ENCODE measurements at regions not wholly inside any gene's neighbourhood (a gene's known extent, or its start where the extent isn't known, plus 50 kb on each side); places are given as distances from the start of the nearest gene placed in this dataset.

DNA sequence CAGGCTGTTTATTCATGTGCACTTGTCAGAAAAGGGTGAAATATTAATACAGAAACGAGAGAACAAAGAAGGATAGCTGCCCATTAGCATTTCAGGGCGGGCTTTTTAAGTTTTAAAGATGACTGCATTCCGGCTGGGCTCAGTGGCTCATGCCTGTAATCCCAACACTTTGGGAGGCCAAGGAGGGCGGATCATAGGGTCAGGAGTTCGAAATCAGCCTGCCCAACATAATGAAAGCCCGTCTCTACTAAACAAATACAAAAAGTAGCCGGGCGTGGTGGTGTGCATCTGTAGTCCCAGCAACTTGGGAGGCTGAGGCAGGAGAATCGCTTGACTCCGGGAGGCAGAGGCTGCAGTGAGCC lies 130.5 kb downstream of the HFE start:
- H3K27me3 Mint-ChIP-seq = no peaks in the 10 kb centered on the region
- no peak for DNase-seq
- H3K4me3 Mint-ChIP-seq = no peak overlapping the region
- no peaks in the 10 kb centered on the region for H3K9me3 Mint-ChIP-seq
- H3K4me1 Mint-ChIP-seq (ENCODE audit: low read depth in 2 of 2) = peaks cover 0 to 3% of the 10 kb centered on the region in 2 donors
- H3K36me3 Mint-ChIP-seq (ENCODE audit: insufficient read depth) = peaks cover 2% of the 10 kb centered on the region
- ATAC-seq (replicated peaks) = no peak
- H3K27ac Mint-ChIP-seq = no peak overlapping the region

DNA sequence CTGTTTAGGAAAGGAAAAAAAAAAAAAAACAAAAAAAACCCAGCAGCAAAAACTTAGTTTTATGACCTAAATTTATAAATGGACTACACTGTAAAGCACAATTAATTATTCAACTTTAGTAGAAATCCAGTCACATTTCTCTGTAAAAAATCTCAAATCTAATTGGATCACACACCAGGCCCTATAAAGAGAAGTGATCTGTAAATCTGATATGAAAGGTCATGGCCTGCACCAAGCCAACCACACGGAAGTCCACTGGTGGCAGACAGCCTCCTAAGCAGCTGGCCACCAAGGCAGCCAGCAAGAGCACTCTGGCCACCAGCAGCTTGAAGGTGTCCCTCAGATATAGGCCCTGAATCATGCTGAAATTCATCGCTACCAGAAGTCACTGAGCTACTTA lies 131.6 kb downstream of the HFE start:
- H3K4me3 Mint-ChIP-seq = no peak overlapping the region
- no peaks in the 10 kb centered on the region for H3K9me3 Mint-ChIP-seq
- no peak overlapping the region for H3K27ac Mint-ChIP-seq
- peaks cover 0 to 6% of the 10 kb centered on the region in 2 donors for H3K4me1 Mint-ChIP-seq (ENCODE audit: low read depth in 2 of 2)
- ATAC-seq (replicated peaks) (no peak), DNase-seq (no peak)
- H3K36me3 Mint-ChIP-seq (ENCODE audit: insufficient read depth) = peaks cover 7% of the 10 kb centered on the region
- no peaks in the 10 kb centered on the region for H3K27me3 Mint-ChIP-seq

DNA sequence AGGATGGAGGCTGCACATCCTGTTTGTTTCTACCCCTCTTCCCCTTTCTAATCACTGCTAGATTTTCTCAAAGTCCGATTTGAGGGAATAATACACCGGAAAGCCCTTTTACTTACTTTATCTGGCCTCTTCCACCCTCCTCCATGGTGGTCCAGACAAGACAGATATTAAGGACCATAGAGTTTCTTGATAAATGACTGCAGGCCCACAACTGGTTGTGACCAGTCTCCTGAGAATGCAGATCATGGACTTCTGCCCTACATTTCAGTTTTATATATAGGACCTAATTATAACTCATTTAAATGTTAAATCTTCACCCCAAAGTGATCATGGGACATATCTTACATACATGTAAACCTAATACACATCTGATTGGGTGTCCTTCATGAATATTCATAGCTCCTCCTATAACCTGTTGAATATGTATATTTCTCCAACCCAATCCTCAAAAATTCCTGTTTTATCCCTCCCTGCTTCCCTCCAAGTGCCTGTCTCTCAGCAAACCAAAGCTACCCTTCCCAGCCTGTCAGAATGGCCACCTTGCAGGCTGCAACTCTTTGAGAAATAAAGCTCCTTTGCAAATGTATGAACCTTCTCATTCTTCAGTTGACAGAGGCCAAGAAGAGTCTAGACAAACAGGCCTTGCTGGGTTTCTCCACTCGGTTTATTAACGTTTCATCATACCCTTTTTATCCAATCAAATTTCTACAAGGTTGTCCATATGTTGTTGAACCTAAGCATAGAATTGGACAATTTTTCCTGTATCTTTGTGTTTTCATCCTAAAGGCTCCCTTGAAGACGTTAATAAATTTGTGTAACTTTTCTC lies 133.1 kb downstream of the HFE start:
- ATAC-seq (replicated peaks) (no peak), DNase-seq (no peak)
- no peaks in the 10 kb centered on the region for H3K9me3 Mint-ChIP-seq
- no peaks in the 10 kb centered on the region for H3K27me3 Mint-ChIP-seq
- peaks cover 7% of the 10 kb centered on the region for H3K36me3 Mint-ChIP-seq (ENCODE audit: insufficient read depth)
- H3K4me3 Mint-ChIP-seq = no peak overlapping the region
- no peak overlapping the region for H3K27ac Mint-ChIP-seq
- peaks cover 0 to 6% of the 10 kb centered on the region in 2 donors for H3K4me1 Mint-ChIP-seq (ENCODE audit: low read depth in 2 of 2)

DNA sequence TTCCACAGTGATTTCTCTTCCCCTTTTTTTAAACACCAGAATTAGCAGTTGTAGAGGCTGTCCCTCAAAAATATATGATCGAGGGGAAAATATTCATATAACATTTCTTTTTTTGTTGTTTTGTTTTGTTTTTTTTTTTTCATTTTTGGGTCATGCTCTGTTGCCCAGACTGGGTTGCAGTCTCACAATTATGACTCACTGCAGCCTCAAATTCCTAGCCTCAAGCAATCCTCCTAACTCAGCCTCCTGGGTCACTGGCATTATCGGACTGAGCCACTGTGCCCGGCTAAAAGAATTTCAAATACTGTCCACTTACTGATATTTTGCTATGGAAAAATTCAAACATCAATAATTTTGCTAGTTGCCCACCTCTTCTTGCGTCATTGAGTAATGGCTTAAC lies 134.0 kb downstream of the HFE start:
- Mint-ChIP-seq H3K27me3 (no peaks in the 10 kb centered on the region), H3K4me1 (ENCODE audit: low read depth in 2 of 2) (peaks cover 0 to 6% of the 10 kb centered on the region in 2 donors), H3K36me3 (ENCODE audit: insufficient read depth) (peaks cover 7% of the 10 kb centered on the region), H3K9me3 (no peaks in the 10 kb centered on the region), H3K27ac (no peak overlapping the region), H3K4me3 (no peak overlapping the region)
- ATAC-seq (replicated peaks) (no peak), DNase-seq (no peak)

DNA sequence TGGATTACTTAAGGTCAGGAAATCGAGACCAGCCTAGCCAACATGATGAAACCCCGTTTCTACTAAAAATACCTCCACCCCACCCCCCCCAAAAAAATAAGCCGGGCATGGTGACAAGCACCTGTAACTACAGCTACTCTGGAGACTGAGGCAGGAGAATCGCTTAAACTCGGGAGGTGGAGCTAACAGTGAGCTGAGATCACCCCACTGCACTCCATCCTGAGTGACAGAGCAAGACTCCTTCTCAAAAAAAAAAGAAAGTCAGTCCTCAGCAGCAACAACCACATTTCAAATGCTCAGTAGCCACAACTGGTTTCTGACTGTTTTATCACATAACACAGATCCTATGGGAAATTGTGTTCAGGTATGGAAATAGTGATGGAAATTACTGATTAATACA lies 135.3 kb downstream of the HFE start:
- no peaks in the 10 kb centered on the region for H3K27me3 Mint-ChIP-seq
- H3K4me3 Mint-ChIP-seq = no peak overlapping the region
- H3K27ac Mint-ChIP-seq = no peak overlapping the region
- peaks cover 0 to 6% of the 10 kb centered on the region in 2 donors for H3K4me1 Mint-ChIP-seq (ENCODE audit: low read depth in 2 of 2)
- peaks cover 7% of the 10 kb centered on the region for H3K36me3 Mint-ChIP-seq (ENCODE audit: insufficient read depth)
- ATAC-seq (replicated peaks) = no peak
- DNase-seq = no peak
- no peaks in the 10 kb centered on the region for H3K9me3 Mint-ChIP-seq

DNA sequence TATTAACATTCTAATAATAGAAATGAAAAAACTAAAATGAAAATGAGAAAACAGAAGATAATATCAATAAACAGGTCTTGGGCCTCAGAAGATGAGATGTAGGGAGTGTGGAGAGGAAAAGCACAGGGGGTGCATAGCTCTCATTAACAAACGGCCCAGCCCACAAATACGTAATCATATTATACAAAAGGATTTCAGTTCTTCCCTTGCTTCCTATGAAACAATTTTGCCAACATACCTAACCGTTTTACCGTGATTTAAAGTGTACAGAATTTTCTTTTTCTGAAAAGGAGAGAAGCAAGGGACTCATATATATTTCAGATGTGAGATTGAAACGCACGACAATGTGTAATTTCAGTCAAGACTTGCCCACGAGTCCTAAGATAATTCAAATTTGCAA lies 136.0 kb downstream of the HFE start:
- Mint-ChIP-seq H3K36me3 (ENCODE audit: insufficient read depth) (peaks cover 7% of the 10 kb centered on the region), H3K27me3 (no peaks in the 10 kb centered on the region), H3K4me1 (ENCODE audit: low read depth in 2 of 2) (peaks cover 0 to 6% of the 10 kb centered on the region in 2 donors), H3K9me3 (no peaks in the 10 kb centered on the region), H3K27ac (no peak overlapping the region), H3K4me3 (no peak overlapping the region)
- DNase-seq (no peak), ATAC-seq (replicated peaks) (no peak)

DNA sequence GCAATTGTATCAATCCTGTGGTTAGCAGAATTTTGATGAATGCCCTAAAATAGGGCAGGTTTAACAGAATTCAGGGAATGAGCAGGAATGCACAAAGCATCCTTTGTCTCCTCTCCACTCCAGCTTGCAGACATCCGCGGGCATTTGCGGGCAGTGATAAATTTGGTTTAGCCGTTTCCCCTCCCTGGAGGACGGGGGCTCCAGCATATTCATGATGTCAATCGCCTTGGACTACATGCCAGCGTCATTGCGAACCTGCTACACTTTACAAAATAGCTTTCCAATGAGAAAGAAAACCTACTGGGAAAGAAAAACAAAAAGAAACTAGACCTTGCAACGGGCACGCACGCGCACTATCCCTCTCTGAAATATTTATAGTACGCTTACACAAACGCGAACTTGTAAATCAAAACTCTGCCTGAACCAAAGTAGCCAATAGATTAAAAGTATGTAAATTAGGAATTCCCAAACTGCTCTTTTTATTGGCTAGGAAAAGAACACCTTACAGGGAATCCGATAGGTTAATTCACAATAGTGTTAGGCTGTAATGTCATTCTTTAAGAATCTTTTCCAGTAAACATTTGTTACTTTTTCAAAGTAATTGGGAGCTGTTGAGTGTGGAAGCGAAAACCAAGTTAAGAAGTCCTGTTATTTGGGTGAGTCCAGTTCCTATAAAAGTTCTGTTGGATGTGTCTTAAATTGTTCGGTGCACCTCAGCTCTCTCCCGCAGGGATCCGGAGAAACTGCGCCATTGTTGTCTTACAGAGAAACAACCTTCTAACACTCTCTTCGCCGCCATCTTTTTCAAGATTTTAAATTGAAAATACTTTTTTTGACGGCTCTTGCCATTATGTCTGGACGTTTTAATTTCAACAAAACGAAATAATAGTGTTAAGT lies 136.7 kb downstream of the HFE start:
- peak; percentile 46 to 52 (median 51) for DNase-seq
- Mint-ChIP-seq H3K4me3 (no peak overlapping the region), H3K27me3 (no peaks in the 10 kb centered on the region), H3K36me3 (ENCODE audit: insufficient read depth) (peaks cover 7% of the 10 kb centered on the region), H3K27ac (no peak overlapping the region), H3K4me1 (ENCODE audit: low read depth in 2 of 2) (peaks cover 0 to 6% of the 10 kb centered on the region in 2 donors), H3K9me3 (no peaks in the 10 kb centered on the region)
- peak; percentile 84 for ATAC-seq (replicated peaks)

DNA sequence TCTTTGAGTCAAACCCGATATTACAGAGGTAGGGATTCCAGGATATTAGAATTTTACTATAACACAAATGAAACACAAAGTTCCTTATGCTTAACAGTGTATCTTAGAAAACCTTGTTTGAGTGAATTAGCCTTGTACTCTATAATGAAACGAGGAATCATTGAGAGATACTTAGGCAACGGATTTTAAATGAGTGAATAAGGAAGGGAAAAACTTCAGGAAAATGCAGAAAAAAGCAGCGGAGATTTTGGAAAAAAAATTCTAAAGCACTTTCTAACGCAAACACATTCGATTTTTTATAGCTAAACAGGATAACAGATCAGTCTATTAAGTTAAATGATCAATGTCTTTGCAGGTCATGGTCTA lies 137.3 kb downstream of the HFE start:
- Mint-ChIP-seq H3K9me3 (no peaks in the 10 kb centered on the region), H3K36me3 (ENCODE audit: insufficient read depth) (peaks cover 7% of the 10 kb centered on the region), H3K4me3 (no peak overlapping the region), H3K27me3 (no peaks in the 10 kb centered on the region), H3K27ac (no peak overlapping the region), H3K4me1 (ENCODE audit: low read depth in 2 of 2) (peaks cover 0 to 6% of the 10 kb centered on the region in 2 donors)
- no peak for ATAC-seq (replicated peaks)
- no peak for DNase-seq

DNA sequence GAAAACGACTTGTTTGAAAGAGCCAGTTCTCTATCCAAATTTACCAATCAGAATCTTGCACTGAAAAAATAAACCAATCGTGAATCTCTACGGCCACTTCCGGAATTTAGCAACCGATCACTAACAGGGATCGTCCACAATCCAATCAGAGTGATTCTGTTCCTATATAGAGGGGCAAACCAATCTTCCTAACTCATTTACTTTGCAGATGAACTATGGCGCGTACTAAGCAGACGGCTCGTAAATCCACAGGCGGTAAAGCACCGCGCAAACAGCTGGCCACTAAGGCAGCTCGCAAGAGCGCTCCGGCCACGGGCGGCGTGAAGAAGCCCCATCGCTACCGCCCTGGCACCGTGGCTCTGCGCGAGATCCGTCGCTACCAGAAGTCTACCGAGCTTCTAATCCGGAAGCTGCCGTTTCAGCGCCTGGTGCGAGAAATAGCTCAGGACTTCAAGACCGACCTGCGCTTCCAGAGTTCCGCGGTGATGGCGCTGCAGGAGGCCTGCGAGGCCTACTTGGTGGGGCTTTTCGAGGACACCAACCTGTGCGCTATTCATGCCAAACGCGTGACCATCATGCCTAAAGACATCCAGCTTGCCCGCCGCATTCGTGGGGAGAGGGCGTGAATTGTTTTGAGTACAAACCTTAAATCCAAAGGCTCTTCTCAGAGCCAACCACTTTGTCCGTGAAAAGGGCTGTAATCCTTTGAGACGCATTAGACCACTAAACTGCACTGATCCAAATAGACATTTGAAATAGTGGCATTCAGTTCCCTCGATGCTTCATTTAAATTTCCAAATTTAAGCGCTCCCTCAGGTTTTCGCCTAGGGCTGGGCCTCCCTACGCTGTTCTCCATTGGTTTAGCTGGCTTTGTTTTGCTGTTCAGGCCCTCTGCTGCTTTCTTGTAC lies 138.0 kb downstream of the HFE start:
- ATAC-seq (replicated peaks) = peak; percentile 8
- no peak overlapping the region for H3K27ac Mint-ChIP-seq
- DNase-seq = no peak

DNA sequence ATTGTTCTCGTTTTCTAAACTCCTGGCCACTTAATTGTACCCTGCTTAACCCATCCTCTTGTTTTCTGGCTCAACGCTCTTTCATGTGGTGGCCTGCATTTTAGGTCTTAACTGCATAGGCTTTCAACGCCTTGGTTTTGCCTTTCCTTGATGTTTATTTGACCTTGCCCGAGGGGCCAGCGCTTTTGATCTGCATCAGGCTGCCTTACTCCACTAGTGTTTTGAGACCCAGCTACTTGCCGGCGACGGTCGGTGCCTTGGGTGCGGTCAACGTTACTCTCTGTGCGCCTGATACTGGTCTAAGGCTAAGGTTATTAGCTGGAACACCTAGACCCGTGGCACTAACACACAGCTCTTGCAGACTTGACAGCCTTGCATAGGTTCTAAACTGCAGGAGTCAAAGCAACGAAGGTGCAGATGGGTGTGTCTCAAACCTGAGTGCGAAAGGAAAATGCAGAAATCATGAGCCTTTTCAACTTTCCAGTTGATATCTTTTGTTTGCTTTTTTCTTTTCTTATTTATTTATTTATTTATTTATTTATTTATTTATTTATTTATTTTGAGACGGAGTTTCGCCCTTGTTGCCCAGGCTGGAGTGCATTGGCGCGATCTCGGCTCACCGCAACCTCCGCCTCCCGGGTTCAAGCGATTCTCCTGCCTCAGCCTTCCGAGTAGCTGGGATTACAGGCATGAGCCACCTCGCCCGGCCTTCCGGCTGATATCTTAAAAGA lies 138.8 kb downstream of the HFE start:
- Mint-ChIP-seq H3K4me1 (ENCODE audit: low read depth in 2 of 2) (peaks cover 0 to 3% of the 10 kb centered on the region in 2 donors), H3K27me3 (no peaks in the 10 kb centered on the region), H3K27ac (no peak overlapping the region), H3K36me3 (ENCODE audit: insufficient read depth) (peaks cover 7% of the 10 kb centered on the region), H3K4me3 (no peak overlapping the region), H3K9me3 (no peaks in the 10 kb centered on the region)
- ATAC-seq (replicated peaks) (no peak), DNase-seq (no peak)

More for the DNA sequence above, 138.0 kb downstream of the HFE start:
- Mint-ChIP-seq H3K27me3 (no peaks in the 10 kb centered on the region), H3K9me3 (no peaks in the 10 kb centered on the region), H3K4me3 (no peak overlapping the region), H3K4me1 (ENCODE audit: low read depth in 2 of 2) (peaks cover 0 to 6% of the 10 kb centered on the region in 2 donors), H3K36me3 (ENCODE audit: insufficient read depth) (peaks cover 7% of the 10 kb centered on the region)

DNA sequence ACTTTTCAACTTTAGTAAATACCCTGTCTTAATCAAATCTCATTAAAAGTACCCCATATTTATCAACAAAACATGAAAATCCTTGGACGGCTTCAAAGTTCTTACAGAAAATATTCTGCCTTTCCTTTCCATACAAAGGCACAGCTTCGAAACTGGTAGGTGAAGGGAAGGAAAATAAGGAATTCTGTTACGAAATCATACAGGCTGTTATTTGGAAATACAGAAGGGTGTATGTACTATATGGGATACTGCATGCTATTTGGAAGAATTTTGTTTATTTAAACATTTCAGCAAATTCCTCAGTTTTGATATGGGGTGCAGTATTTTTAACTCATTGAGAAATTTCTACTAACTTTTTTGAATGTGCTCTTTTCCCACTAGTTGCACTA lies 138.4 kb upstream of the BTN3A2 start:
- Mint-ChIP-seq H3K27ac (no peak overlapping the region), H3K4me1 (ENCODE audit: low read depth in 2 of 2) (peaks cover 0 to 4% of the 10 kb centered on the region in 2 donors), H3K4me3 (no peak overlapping the region), H3K36me3 (ENCODE audit: insufficient read depth) (peaks cover 7% of the 10 kb centered on the region), H3K27me3 (no peaks in the 10 kb centered on the region), H3K9me3 (no peaks in the 10 kb centered on the region)
- DNase-seq = no peak
- no peak for ATAC-seq (replicated peaks)

DNA sequence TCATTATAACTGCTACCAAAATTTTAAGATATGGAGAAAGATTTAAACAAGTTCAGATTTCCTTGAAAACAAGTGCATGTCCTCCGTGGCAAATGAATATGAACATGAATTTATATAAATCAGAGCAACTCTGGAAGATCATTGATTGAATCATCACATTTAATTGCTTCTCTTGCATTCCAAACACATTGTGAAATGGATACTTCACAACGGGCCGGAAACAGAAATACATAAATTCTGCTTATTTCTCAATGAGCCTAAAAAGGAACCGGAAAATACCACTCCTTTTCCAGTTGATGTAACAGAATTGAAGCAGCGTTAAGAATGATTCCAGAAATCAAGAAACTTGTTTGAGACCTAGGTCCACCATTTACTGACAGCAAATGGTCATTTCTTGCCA lies 134.6 kb upstream of the BTN3A2 start:
- no peak overlapping the region for H3K4me3 Mint-ChIP-seq
- ATAC-seq (replicated peaks) = no peak
- peaks cover 13 to 26% of the 10 kb centered on the region in 2 donors for H3K4me1 Mint-ChIP-seq (ENCODE audit: low read depth in 2 of 2)
- H3K27ac Mint-ChIP-seq = no peak overlapping the region
- H3K27me3 Mint-ChIP-seq = no peaks in the 10 kb centered on the region
- H3K36me3 Mint-ChIP-seq (ENCODE audit: insufficient read depth) = peaks cover 28% of the 10 kb centered on the region
- H3K9me3 Mint-ChIP-seq = no peaks in the 10 kb centered on the region
- DNase-seq = no peak

All from effector memory CD8-positive, alpha-beta T cell (primary cell).